GM19328 (cell line): ENCODE measurements at regions not wholly inside any gene's neighbourhood (a gene's known extent, or its start where the extent isn't known, plus 50 kb on each side); places are given as distances from the start of the nearest gene placed in this dataset.

Experiments
- ATAC-seq: cut with Tn5 transposase; IDR thresholded peaks from one replicate; pipeline ENCODE4 v1.9.1; 2021; ENCODE audit warnings: mild to moderate bottlenecking, moderate library complexity; ENCODE audit not compliant: unreplicated experiment

GRCh38 chr16:80489173-80489572, 51.6 kb upstream of the DYNLRB2 start:
- no peak for ATAC-seq

- ATAC-seq, result no peak
These were observed 52.6 kb upstream of the DYNLRB2 start for GRCh38 chr16:80488167-80488566.

- no peak for ATAC-seq
These were observed 60.1 kb upstream of the DYNLRB2 start for GRCh38 chr16:80480664-80481063.

GRCh38 chr16:80477838-80478237, 63.0 kb upstream of the DYNLRB2 start:
- ATAC-seq, result no peak

- no peak for ATAC-seq
These were observed 72.8 kb upstream of the DYNLRB2 start for GRCh38 chr16:80468029-80468428.

- ATAC-seq, result peak; percentile 60
These were observed 74.5 kb upstream of the DYNLRB2 start for GRCh38 chr16:80466024-80466987.

GRCh38 chr16:80463751-80464495, 76.9 kb upstream of the DYNLRB2 start:
- no peak for ATAC-seq

- no peak for ATAC-seq
These were observed 77.5 kb upstream of the DYNLRB2 start for GRCh38 chr16:80463326-80463725.

GRCh38 chr16:80462917-80463316, 77.9 kb upstream of the DYNLRB2 start:
- ATAC-seq, result no peak

- ATAC-seq, result no peak
These were observed 79.8 kb upstream of the DYNLRB2 start for GRCh38 chr16:80460988-80461387.

- no peak for ATAC-seq
These were observed 80.8 kb upstream of the DYNLRB2 start for GRCh38 chr16:80459966-80460365.

- no peak for ATAC-seq
These were observed 81.4 kb upstream of the DYNLRB2 start for GRCh38 chr16:80459331-80459777.

- ATAC-seq, result no peak
These were observed 82.9 kb upstream of the DYNLRB2 start for GRCh38 chr16:80457871-80458270.

- no peak for ATAC-seq
These were observed 86.0 kb upstream of the DYNLRB2 start for GRCh38 chr16:80454802-80455201.

GRCh38 chr16:80449392-80449791, 91.4 kb upstream of the DYNLRB2 start:
- no peak for ATAC-seq

- ATAC-seq, result no peak
These were observed 93.6 kb upstream of the DYNLRB2 start for GRCh38 chr16:80447241-80447640.

GRCh38 chr16:80442779-80443178, 98.0 kb upstream of the DYNLRB2 start:
- ATAC-seq, result no peak

- ATAC-seq, result no peak
These were observed 98.9 kb upstream of the DYNLRB2 start for GRCh38 chr16:80441935-80442334.

- no peak for ATAC-seq
These were observed 100.1 kb upstream of the DYNLRB2 start for GRCh38 chr16:80440667-80441066.

- no peak for ATAC-seq
These were observed 103.1 kb upstream of the DYNLRB2 start for GRCh38 chr16:80437707-80438106.

- ATAC-seq, result no peak
These were observed 104.3 kb upstream of the DYNLRB2 start for GRCh38 chr16:80436510-80436909.

- no peak for ATAC-seq
These were observed 107.2 kb upstream of the DYNLRB2 start for GRCh38 chr16:80433623-80434022.
